ENCODE measurements at regions not wholly inside any gene's neighbourhood (a gene's known extent, or its start where the extent isn't known, plus 50 kb on each side); places are given as distances from the start of the nearest gene placed in this dataset.

DNA sequence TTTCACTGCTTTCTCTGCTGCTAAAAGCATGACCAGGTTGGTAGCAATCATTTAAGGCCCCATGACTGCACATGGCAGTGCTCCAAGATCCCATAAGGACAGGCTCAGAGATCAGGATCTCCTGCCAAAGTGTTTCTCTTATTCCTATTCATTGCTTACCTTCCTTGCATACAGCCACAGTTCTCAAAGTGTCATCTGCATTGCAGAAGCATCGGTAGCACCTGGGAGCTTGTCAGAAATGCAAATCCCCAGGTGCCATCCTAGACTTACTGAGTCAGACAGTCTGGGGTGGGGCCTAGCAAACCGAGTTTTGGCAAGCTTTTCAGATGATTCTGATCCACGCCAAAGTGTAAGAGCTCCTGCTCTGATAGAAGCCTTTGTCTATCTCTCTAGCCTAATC, 489.0 kb upstream of the AUTS2 start:
- CTCF ChIA-PET = no interaction called here
- no peaks in the 10 kb centered on the region for H3K79me1 ChIP-seq (ENCODE audit: low read depth in 1 of 2, low read length in 2 of 2)
- H2AK9ac ChIP-seq (replicated peaks; ENCODE audit: low read depth, low read length, poor library complexity) = no peak overlapping the region
- no peak overlapping the region for H4K91ac ChIP-seq (ENCODE audit: insufficient read depth, low read depth, low read length)
- peaks cover 21% of the 10 kb centered on the region for H3K9me3 ChIP-seq (ENCODE audit: control insufficient read depth, insufficient read depth, low read length)
- H4K8ac ChIP-seq (ENCODE audit: low read depth in 2 of 2, low read length in 2 of 2) = no peak overlapping the region
- H4K20me1 ChIP-seq (ENCODE audit: insufficient read depth, low read length) = no peaks in the 10 kb centered on the region
- H4K5ac ChIP-seq (ENCODE audit: low read depth, low read length) = no peak overlapping the region
- no peak overlapping the region for H3K4ac ChIP-seq (ENCODE audit: low read depth, low read length)
- no peak for DNase-seq
- BruUV-seq (replicated peaks) = no TSS peak
- H3K9me1 ChIP-seq (ENCODE audit: insufficient read depth, low read length) = no peaks in the 10 kb centered on the region
- no peak overlapping the region for H3K14ac ChIP-seq (replicated peaks; ENCODE audit: low read depth, low read length)
- H2BK15ac ChIP-seq (ENCODE audit: low read depth, low read length) = no peak overlapping the region
- TF ChIP-seq RAD21 (IDR thresholded peaks at IDR 0.05; ENCODE audit: low read length) (no peak), RFX5 (IDR thresholded peaks at IDR 0.05; ENCODE audit: low read depth, low read length) (no peak), USF2 (IDR thresholded peaks at IDR 0.05; ENCODE audit: low read depth, low read length) (no peak), MAZ (IDR thresholded peaks at IDR 0.05; ENCODE audit: borderline replicate concordance, low read depth, low read length) (no peak), CHD1 (IDR thresholded peaks at IDR 0.05; ENCODE audit: low read depth, low read length) (no peak), FOS (IDR thresholded peaks at IDR 0.05; ENCODE audit: low read depth, low read length) (no peak), RCOR1 (IDR thresholded peaks at IDR 0.05; ENCODE audit: insufficient replicate concordance, low read length) (no peak), MXI1 (IDR thresholded peaks at IDR 0.05; ENCODE audit: borderline replicate concordance, low read depth, low read length) (no peak), POLR2A (IDR thresholded peaks at IDR 0.05; ENCODE audit: low read depth, low read length) (no peak), MAFK (IDR thresholded peaks at IDR 0.05; ENCODE audit: low read depth, low read length) (no peak), BHLHE40 (IDR thresholded peaks at IDR 0.05; ENCODE audit: low read depth, low read length) (no peak), NFE2L2 (IDR thresholded peaks at IDR 0.05; ENCODE audit: low read depth, low read length) (no peak), SMC3 (IDR thresholded peaks at IDR 0.05; ENCODE audit: low read depth, low read length) (no peak), CEBPB (IDR thresholded peaks at IDR 0.05; ENCODE audit: low read depth, low read length) (no peak)
- TF ChIP-seq, protein P1, sequence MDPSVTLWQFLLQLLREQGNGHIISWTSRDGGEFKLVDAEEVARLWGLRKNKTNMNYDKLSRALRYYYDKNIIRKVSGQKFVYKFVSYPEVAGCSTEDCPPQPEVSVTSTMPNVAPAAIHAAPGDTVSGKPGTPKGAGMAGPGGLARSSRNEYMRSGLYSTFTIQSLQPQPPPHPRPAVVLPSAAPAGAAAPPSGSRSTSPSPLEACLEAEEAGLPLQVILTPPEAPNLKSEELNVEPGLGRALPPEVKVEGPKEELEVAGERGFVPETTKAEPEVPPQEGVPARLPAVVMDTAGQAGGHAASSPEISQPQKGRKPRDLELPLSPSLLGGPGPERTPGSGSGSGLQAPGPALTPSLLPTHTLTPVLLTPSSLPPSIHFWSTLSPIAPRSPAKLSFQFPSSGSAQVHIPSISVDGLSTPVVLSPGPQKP (IDR thresholded peaks at IDR 0.05; ENCODE audit: borderline replicate concordance, low read depth, low read length) = no peak
- TF ChIP-seq, protein P2, sequence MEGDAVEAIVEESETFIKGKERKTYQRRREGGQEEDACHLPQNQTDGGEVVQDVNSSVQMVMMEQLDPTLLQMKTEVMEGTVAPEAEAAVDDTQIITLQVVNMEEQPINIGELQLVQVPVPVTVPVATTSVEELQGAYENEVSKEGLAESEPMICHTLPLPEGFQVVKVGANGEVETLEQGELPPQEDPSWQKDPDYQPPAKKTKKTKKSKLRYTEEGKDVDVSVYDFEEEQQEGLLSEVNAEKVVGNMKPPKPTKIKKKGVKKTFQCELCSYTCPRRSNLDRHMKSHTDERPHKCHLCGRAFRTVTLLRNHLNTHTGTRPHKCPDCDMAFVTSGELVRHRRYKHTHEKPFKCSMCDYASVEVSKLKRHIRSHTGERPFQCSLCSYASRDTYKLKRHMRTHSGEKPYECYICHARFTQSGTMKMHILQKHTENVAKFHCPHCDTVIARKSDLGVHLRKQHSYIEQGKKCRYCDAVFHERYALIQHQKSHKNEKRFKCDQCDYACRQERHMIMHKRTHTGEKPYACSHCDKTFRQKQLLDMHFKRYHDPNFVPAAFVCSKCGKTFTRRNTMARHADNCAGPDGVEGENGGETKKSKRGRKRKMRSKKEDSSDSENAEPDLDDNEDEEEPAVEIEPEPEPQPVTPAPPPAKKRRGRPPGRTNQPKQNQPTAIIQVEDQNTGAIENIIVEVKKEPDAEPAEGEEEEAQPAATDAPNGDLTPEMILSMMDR (conservative IDR thresholded peaks at IDR 0.05; ENCODE audit: low read depth, low read length) = no peak
- WGBS, 2 experiments (ENCODE audit: extremely low coverage in 2 of 2, insufficient read length in 1 of 2) = 13% methylated on average over 1 of the region's 3 CpGs; no CpG with 5 or more reads in 1 of the 2 experiments
- no peak overlapping the region for H2BK120ac ChIP-seq (ENCODE audit: low read depth, low read length)
- no peaks in the 10 kb centered on the region for H3K4me1 ChIP-seq (ENCODE audit: control insufficient read depth, insufficient read depth, low read length)
- no peak overlapping the region for H3K4me3 ChIP-seq (ENCODE audit: insufficient read depth, low read depth, low read length)
- POLR2A ChIA-PET (ENCODE audit: unreplicated experiment) = no interaction called here
- ATAC-seq (ENCODE audit: low read depth) = no peak
- H3K18ac ChIP-seq (ENCODE audit: low read depth, low read length) = no peak overlapping the region
- H3K27ac ChIP-seq (ENCODE audit: insufficient read depth, low read length) = no peak overlapping the region
- no peak overlapping the region for H3K9ac ChIP-seq (ENCODE audit: low read depth, low read length)
- no peaks in the 10 kb centered on the region for H3K27me3 ChIP-seq (ENCODE audit: control insufficient read depth, insufficient read depth, low read length)
- dilution Hi-C loops (cut with HindIII; ENCODE audit: low sequenced_read_pairs, unreplicated experiment) (no loop called here), intact Hi-C loops (cut with micrococcal nuclease) (no loop called here), in situ Hi-C loops (cut with MboI; ENCODE audit: low sequenced_read_pairs) (no loop called here)
- H3K23ac ChIP-seq (ENCODE audit: low read depth, low read length) = no peak overlapping the region
- no peaks in the 10 kb centered on the region for H3K36me3 ChIP-seq (ENCODE audit: control insufficient read depth, insufficient read depth, low read length)
- H2AFZ ChIP-seq (replicated peaks; ENCODE audit: low read length, poor library complexity) = no peak overlapping the region
- no peak overlapping the region for H3K4me2 ChIP-seq (ENCODE audit: low read depth, low read length)
- no peak overlapping the region for H2BK20ac ChIP-seq (ENCODE audit: low read depth, low read length)
- no peak overlapping the region for H2AK5ac ChIP-seq (ENCODE audit: low read depth, low read length)
- H2BK5ac ChIP-seq (ENCODE audit: low read depth, low read length, poor library complexity, severe bottlenecking) = no peak overlapping the region
- H3K56ac ChIP-seq (ENCODE audit: extremely low read depth, insufficient read depth, low read length) = no peak overlapping the region

Data from IMR-90 (cell line).